Tibial nerve (tissue), 4 donors: ENCODE measurements at regions not wholly inside any gene's neighbourhood (a gene's known extent, or its start where the extent isn't known, plus 50 kb on each side); places are given as distances from the start of the nearest gene placed in this dataset.
"Not testable (repeated sequence)": the region's sequence is repeated elsewhere in the genome, so short reads cannot be mapped to it uniquely, and the experiment has no call there.

Source experiments
- DNase-seq, 2 donors: peaks; one replicate each; pipeline ENCODE4 v3.0.0-alpha.2; 2019; ENCODE audit warnings: low spot score in 2 of 2
- H3K27ac ChIP-seq, 4 donors: fragments of 200-600 bp; sonication (generic) in 3 of 4; one replicate each; pipeline ENCODE4 v1.5.1; 2017 to 2019; ENCODE audit warnings: mild to moderate bottlenecking in 1 of 4
- H3K27me3 ChIP-seq, 2 donors: fragments of 200-600 bp; sonication (generic) in 1 of 2; one replicate each; pipeline versions ENCODE4 v1.5.1 to v1.6.0; 2017 to 2019
- H3K36me3 ChIP-seq, 3 donors: fragments of 200-600 bp; sonication (generic); one replicate each; pipeline ENCODE4 v1.5.1; 2018 to 2019
- H3K4me1 ChIP-seq, 4 donors: fragments of 200-600 bp; sonication (generic) in 3 of 4; one replicate each; pipeline ENCODE4 v1.5.1; 2017 to 2019
- H3K4me3 ChIP-seq, 4 donors: fragments of 200-600 bp; sonication (generic) in 3 of 4; one replicate each; pipeline ENCODE4 v1.5.1; 2017 to 2019; ENCODE audit warnings: mild to moderate bottlenecking in 1 of 4, moderate library complexity in 1 of 4
- H3K9me3 ChIP-seq, 4 donors: fragments of 200-600 bp; sonication (generic) in 3 of 4; one replicate each; pipeline ENCODE4 v1.5.1; 2017 to 2019
- CTCF ChIP-seq, 5 experiments: fragments of 200-600 bp in 3 of 5; fragments of 450-650 bp in 2 of 5; sonication (generic) in 3 of 5; IDR thresholded peaks; one replicate each; pipeline ENCODE4 v1.5.1; 2016 to 2019; ENCODE audit warnings: antibody characterized with exemption in 5 of 5, mild to moderate bottlenecking in 3 of 5, moderate library complexity in 2 of 5
- EP300 ChIP-seq, 2 donors: sonication (generic); formaldehyde crosslinking; IDR thresholded peaks; one replicate each; pipeline ENCODE4 v1.6.1; 2017; ENCODE audit warnings: antibody characterized with exemption in 2 of 2, mild to moderate bottlenecking in 1 of 2
- POLR2A ChIP-seq, 2 donors: fragments of 450-650 bp; IDR thresholded peaks; one replicate each; pipeline ENCODE4 v1.6.1; 2017; ENCODE audit warnings: antibody characterized with exemption in 2 of 2, mild to moderate bottlenecking in 2 of 2, moderate library complexity in 2 of 2
- WGBS, 2 donors: methylation state at CpG; one replicate each; pipeline ENCODE4 v1.1.5; 2018; 5-methylcytosine and 5-hydroxymethylcytosine counted together

GRCh38 chr10:123356799-123357198 lies 202.6 kb downstream of the BUB3 start:
- Histone ChIP-seq H3K4me1 (no peaks in the 10 kb centered on the region), H3K27ac (no peak overlapping the region), H3K27me3 (peaks cover 0 to 7% of the 10 kb centered on the region in 2 donors), H3K36me3 (no peaks in the 10 kb centered on the region), H3K4me3 (no peak overlapping the region), H3K9me3 (no peaks in the 10 kb centered on the region)
- TF ChIP-seq EP300 (IDR thresholded peaks at IDR 0.05) (no peak), POLR2A (IDR thresholded peaks at IDR 0.05) (no peak), CTCF (IDR thresholded peaks at IDR 0.05) (no peak)
- DNase-seq: no peak
- 70 to 75% methylated on average over 5 of the region's 5 CpGs for WGBS, 2 donors

GRCh38 chr10:123357421-123357930 lies 203.3 kb downstream of the BUB3 start:
- Histone ChIP-seq H3K27ac (no peak overlapping the region), H3K27me3 (peaks cover 0 to 7% of the 10 kb centered on the region in 2 donors), H3K9me3 (no peaks in the 10 kb centered on the region), H3K36me3 (no peaks in the 10 kb centered on the region), H3K4me1 (no peaks in the 10 kb centered on the region), H3K4me3 (no peak overlapping the region)
- 32 to 36% methylated on average over 17 of the region's 17 CpGs for WGBS, 2 donors
- DNase-seq: no peak
- TF ChIP-seq CTCF (IDR thresholded peaks at IDR 0.05) (no peak), POLR2A (IDR thresholded peaks at IDR 0.05) (no peak)

GRCh38 chr10:123359539-123359938 lies 205.3 kb downstream of the BUB3 start:
- no peak for DNase-seq
- no peak overlapping the region for H3K4me3 ChIP-seq
- H3K27ac ChIP-seq: no peak overlapping the region
- peaks cover 0 to 7% of the 10 kb centered on the region in 2 donors for H3K27me3 ChIP-seq
- no peaks in the 10 kb centered on the region for H3K4me1 ChIP-seq
- TF ChIP-seq POLR2A (IDR thresholded peaks at IDR 0.05) (no peak), CTCF (IDR thresholded peaks at IDR 0.05) (no peak), EP300 (IDR thresholded peaks at IDR 0.05) (no peak)
- no peaks in the 10 kb centered on the region for H3K36me3 ChIP-seq
- H3K9me3 ChIP-seq: no peaks in the 10 kb centered on the region
- WGBS, 2 donors: 60 to 85% methylated on average over 2 of the region's 2 CpGs

GRCh38 chr10:123361832-123362231 lies 207.6 kb downstream of the BUB3 start:
- WGBS, 2 donors: 89 to 92% methylated on average over 4 to 5 of the region's 5 CpGs
- no peak overlapping the region for H3K4me3 ChIP-seq
- no peaks in the 10 kb centered on the region for H3K4me1 ChIP-seq
- no peaks in the 10 kb centered on the region for H3K36me3 ChIP-seq
- peaks cover 0 to 7% of the 10 kb centered on the region in 2 donors for H3K27me3 ChIP-seq
- TF ChIP-seq POLR2A (IDR thresholded peaks at IDR 0.05): no peak
- no peak for TF ChIP-seq EP300 (IDR thresholded peaks at IDR 0.05)
- no peak for TF ChIP-seq CTCF (IDR thresholded peaks at IDR 0.05)
- H3K27ac ChIP-seq: no peak overlapping the region
- DNase-seq: no peak
- no peaks in the 10 kb centered on the region for H3K9me3 ChIP-seq

- no peaks in the 10 kb centered on the region for H3K27me3 ChIP-seq
- no peaks in the 10 kb centered on the region for H3K36me3 ChIP-seq
- H3K4me3 ChIP-seq: no peak overlapping the region
- no peak overlapping the region for H3K27ac ChIP-seq
- TF ChIP-seq POLR2A (IDR thresholded peaks at IDR 0.05) (no peak), EP300 (IDR thresholded peaks at IDR 0.05) (no peak), CTCF (IDR thresholded peaks at IDR 0.05) (no peak)
- H3K9me3 ChIP-seq: peaks cover 0 to 12% (median 0%) of the 10 kb centered on the region in 4 donors
- no peak for DNase-seq
- no peaks in the 10 kb centered on the region for H3K4me1 ChIP-seq
- WGBS, 2 donors: 70 to 86% methylated on average over 4 of the region's 4 CpGs
These were observed 213.0 kb downstream of the BUB3 start for GRCh38 chr10:123367195-123367594.

- H3K4me3 ChIP-seq, DNase-seq, H3K27ac ChIP-seq, H3K27me3 ChIP-seq, H3K4me1 ChIP-seq, H3K36me3 ChIP-seq: not testable (repeated sequence)
- H3K9me3 ChIP-seq: peaks cover 0 to 12% (median 0%) of the 10 kb centered on the region in 4 donors
- 68 to 77% methylated on average over 2 of the region's 2 CpGs for WGBS, 2 donors
These were observed 217.4 kb downstream of the BUB3 start for GRCh38 chr10:123371626-123372025.
